Large intestine (tissue), 3 donors: ENCODE measurements at regions not wholly inside any gene's neighbourhood (a gene's known extent, or its start where the extent isn't known, plus 50 kb on each side); places are given as distances from the start of the nearest gene placed in this dataset.
"Not testable (repeated sequence)": the region's sequence is repeated elsewhere in the genome, so short reads cannot be mapped to it uniquely, and the experiment has no call there.

Experiments
- DNase-seq, 2 donors: peaks; one replicate each; pipeline versions ENCODE4 v3.0.0 to v3.0.0-alpha.2; 2013
- H3K27ac ChIP-seq: one replicate; pipeline ENCODE4 v1.5.1; 2013; ENCODE audit warnings: low read length
- H3K27me3 ChIP-seq: 2 replicates; pipeline ENCODE4 v1.6.1; 2013; ENCODE audit warnings: low read length; ENCODE audit not compliant: control insufficient read depth, insufficient read depth
- H3K36me3 ChIP-seq: 2 replicates; pipeline ENCODE4 v1.6.1; 2013; ENCODE audit warnings: low read length; ENCODE audit not compliant: control insufficient read depth, insufficient read depth
- H3K4me1 ChIP-seq: one replicate; pipeline ENCODE4 v1.6.1; 2013; ENCODE audit warnings: low read length; ENCODE audit not compliant: control insufficient read depth, insufficient read depth
- H3K4me3 ChIP-seq: one replicate; pipeline ENCODE4 v1.5.1; 2013; ENCODE audit warnings: low read length
- H3K9me3 ChIP-seq: one replicate; pipeline ENCODE4 v1.6.1; 2013; ENCODE audit warnings: mild to moderate bottlenecking, low read depth, low read length, moderate library complexity; ENCODE audit not compliant: control insufficient read depth
- WGBS: methylation state at CpG from one replicate; pipeline ENCODE4 v1.1.5; 2013; ENCODE audit warnings: low lambda C conversion rate; ENCODE audit not compliant: insufficient coverage; 5-methylcytosine and 5-hydroxymethylcytosine counted together

- Histone ChIP-seq H3K9me3 (no peaks in the 10 kb centered on the region), H3K36me3 (no peaks in the 10 kb centered on the region), H3K27ac (no peak overlapping the region), H3K4me1 (peaks cover 52% of the 10 kb centered on the region), H3K27me3 (no peaks in the 10 kb centered on the region), H3K4me3 (no peak overlapping the region)
- no peak for DNase-seq
- 100% methylated on average over 2 of the region's 10 CpGs for WGBS
Measured at GRCh38 chr17:77330602-77331081, 189.9 kb downstream of the SEC14L1 start.

- H3K4me1 ChIP-seq, result peaks cover 45% of the 10 kb centered on the region
- H3K9me3 ChIP-seq, result peaks cover 4% of the 10 kb centered on the region
- peak overlapping the region; percentile 14 for H3K4me3 ChIP-seq
- no peaks in the 10 kb centered on the region for H3K27me3 ChIP-seq
- H3K36me3 ChIP-seq, result no peaks in the 10 kb centered on the region
- WGBS, result no CpG with 5 or more reads among the region's 23 CpGs
- DNase-seq, result peak; percentile 76 to 84
- H3K27ac ChIP-seq, result no peak overlapping the region
Measured at GRCh38 chr17:77331301-77331864, 190.6 kb downstream of the SEC14L1 start.

DNA sequence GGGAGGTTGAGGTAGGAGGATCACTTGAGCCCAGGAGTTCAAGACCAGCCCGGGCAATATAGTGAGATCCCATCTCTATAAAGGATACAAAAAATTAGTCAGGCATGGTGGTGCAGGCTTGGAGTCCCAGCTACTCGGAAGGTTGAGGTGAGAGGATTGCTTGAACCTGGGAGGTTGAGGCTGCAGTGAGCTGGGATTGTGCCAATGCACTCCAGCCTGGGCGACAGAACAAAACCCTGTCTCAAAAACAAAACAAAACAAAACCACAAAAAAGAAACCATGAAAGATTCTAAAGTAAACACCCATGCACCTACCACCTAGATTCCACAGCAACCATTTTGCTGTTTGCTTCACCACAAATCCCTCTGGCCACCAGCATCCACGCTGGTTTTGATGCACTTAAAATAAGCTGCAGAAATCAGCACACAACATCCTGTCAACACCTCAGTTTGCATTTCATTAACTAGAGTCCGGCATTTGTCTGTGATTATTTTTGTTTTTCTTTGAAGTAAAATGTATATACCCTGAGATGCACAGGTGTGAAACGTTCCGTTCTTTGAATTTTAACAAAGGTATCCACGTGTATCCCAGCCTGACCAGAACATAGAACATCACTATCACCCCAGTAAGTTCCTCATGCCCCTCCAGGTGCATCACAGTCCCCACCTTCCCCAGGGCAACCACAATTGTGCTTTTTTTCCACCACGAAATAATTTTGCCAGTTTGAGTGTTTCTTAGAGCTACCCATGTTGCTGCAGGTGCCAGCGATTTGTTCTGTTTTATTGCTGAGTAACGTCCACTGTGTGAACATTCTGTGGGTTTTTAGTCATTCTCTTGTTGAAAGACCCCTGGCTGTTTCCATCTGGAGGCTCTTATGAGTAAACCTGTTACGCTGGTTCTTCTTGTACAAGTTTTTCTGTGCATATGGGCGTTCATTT, 191.5 kb downstream of the SEC14L1 start:
- Histone ChIP-seq H3K27me3 (no peaks in the 10 kb centered on the region), H3K9me3 (peaks cover 13% of the 10 kb centered on the region), H3K4me1 (peaks cover 38% of the 10 kb centered on the region), H3K36me3 (no peaks in the 10 kb centered on the region), H3K27ac (no peak overlapping the region), H3K4me3 (no peak overlapping the region)
- no peak for DNase-seq
- WGBS, result 93% methylated on average over 3 of the region's 13 CpGs

- H3K27me3 ChIP-seq, result no peaks in the 10 kb centered on the region
- 78% methylated on average over 1 of the region's 7 CpGs for WGBS
- DNase-seq, result no peak
- no peak overlapping the region for H3K27ac ChIP-seq
- H3K9me3 ChIP-seq, result peaks cover 13% of the 10 kb centered on the region
- H3K36me3 ChIP-seq, result no peaks in the 10 kb centered on the region
- peaks cover 31% of the 10 kb centered on the region for H3K4me1 ChIP-seq
- H3K4me3 ChIP-seq, result no peak overlapping the region
Measured at GRCh38 chr17:77332981-77333685, 192.4 kb downstream of the SEC14L1 start.

GRCh38 chr17:77337150-77337549, 196.4 kb downstream of the SEC14L1 start:
- WGBS, result no CpG with 5 or more reads among the region's 2 CpGs
- peaks cover 13% of the 10 kb centered on the region for H3K9me3 ChIP-seq
- no peak overlapping the region for H3K4me3 ChIP-seq
- no peaks in the 10 kb centered on the region for H3K36me3 ChIP-seq
- H3K27me3 ChIP-seq, result no peaks in the 10 kb centered on the region
- peaks cover under 1% of the 10 kb centered on the region for H3K4me1 ChIP-seq
- DNase-seq, result no peak
- H3K27ac ChIP-seq, result no peak overlapping the region

DNA sequence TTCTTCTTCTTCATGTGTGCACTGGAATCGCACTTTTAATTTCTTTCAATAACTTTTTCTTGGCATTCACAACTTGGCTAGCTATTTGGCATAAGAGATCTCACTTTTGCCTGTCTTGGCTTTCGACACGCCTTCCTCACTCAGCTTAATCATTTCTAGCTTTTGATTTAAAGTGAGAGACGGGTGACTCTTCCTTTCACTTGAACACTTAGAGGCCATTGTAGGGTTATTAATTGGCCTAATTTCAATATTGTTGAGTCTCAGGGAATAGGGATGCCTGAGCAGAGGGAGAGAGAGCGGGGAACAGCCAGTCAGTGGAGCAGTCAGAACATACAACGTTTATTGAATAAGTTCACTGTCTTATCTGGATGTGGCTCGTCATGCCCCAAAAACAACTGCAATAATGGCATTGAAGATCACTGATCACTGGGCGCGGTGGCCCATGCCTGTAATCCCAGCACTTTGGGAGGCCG, 200.3 kb downstream of the SEC14L1 start:
- Histone ChIP-seq H3K27me3 (no peaks in the 10 kb centered on the region), H3K36me3 (no peaks in the 10 kb centered on the region), H3K4me3 (no peak overlapping the region), H3K9me3 (peaks cover 12% of the 10 kb centered on the region), H3K27ac (no peak overlapping the region), H3K4me1 (no peaks in the 10 kb centered on the region)
- no peak for DNase-seq
- no CpG with 5 or more reads among the region's 10 CpGs for WGBS

DNA sequence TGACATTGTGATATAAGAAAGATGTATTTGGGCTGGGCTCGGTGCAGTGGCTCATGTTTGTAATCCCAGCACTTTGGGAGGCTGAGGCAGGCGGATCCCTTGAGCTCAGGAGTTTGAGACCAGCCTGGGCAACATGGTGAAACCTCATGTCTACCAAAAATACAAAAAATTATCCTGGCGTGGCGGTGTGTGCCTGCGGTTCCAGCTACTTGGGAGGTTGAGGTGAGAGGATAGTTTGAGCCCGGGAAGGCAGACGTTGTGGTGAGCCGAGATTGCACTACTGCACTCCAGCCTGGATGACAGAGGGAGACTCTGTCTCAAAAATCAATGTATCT, 201.9 kb downstream of the SEC14L1 start:
- H3K27ac ChIP-seq, DNase-seq, H3K9me3 ChIP-seq, H3K36me3 ChIP-seq, H3K27me3 ChIP-seq, H3K4me3 ChIP-seq, H3K4me1 ChIP-seq: not testable (repeated sequence)
- WGBS, result no CpG with 5 or more reads among the region's 8 CpGs

DNA sequence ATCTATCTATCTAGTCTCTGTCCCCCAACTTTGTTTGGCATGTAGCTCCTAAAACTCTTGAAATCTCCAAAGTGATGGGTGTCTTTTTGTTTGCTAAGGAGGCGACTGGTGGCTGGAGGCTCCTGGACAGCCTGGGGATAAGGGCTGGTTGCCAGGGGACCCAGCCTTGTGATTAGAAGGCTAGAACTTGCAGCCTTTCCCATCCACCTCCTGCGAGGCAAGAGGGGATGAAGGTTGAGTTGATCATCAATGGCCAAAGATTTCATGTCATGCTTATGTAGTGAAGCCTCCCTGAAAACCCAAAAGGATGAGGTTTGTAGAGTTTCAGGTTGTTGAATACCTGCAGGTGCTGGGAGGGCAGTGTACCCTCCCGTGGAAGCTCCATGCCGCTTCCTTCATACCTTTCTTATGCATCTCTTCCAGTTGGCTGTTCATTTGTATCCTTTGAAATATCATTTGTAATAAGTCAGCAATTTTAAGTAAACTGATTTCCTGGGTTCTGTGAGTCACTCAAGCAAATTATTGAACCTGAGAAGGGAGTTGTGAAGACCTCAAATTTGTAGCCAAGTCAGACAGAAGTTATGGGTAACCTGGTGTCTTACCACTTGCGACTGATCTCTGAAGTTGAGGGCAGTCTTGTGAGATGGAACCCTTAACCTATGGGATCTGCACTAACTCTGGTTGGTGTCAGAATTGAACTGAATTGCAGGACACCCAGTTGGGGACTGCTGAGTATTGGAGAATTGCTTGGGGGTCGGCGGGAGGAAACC, 202.4 kb downstream of the SEC14L1 start:
- H3K36me3 ChIP-seq, result no peaks in the 10 kb centered on the region
- no peaks in the 10 kb centered on the region for H3K27me3 ChIP-seq
- no peak for DNase-seq
- H3K4me3 ChIP-seq, result no peak overlapping the region
- no peaks in the 10 kb centered on the region for H3K9me3 ChIP-seq
- no CpG with 5 or more reads among the region's 7 CpGs for WGBS
- H3K4me1 ChIP-seq, result no peaks in the 10 kb centered on the region
- no peak overlapping the region for H3K27ac ChIP-seq

DNA sequence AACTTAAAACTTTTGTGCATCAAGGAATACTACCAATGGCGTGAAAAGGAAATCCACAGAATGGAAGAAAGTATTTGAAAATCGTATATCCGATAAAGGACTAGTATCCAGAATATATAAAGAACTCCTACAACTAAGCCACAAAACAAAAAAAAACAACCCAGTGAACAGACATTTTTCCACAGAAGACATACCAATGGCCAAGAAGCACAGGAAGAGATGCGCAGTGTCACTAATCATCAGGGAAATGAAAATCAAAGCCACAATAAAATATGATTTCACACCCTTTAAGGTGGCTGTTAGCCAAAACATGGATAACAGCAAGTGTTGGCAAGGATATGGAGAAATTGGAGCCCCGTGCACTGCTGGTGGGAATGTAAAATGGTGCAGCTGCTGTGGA, 203.3 kb downstream of the SEC14L1 start:
- Histone ChIP-seq H3K9me3 (no peaks in the 10 kb centered on the region), H3K27ac (no peak overlapping the region), H3K4me3 (no peak overlapping the region), H3K36me3 (no peaks in the 10 kb centered on the region), H3K27me3 (no peaks in the 10 kb centered on the region), H3K4me1 (no peaks in the 10 kb centered on the region)
- DNase-seq, result no peak
- 100% methylated on average over 1 of the region's 5 CpGs for WGBS
